ENCODE measurements at regions not wholly inside any gene's neighbourhood (a gene's known extent, or its start where the extent isn't known, plus 50 kb on each side); places are given as distances from the start of the nearest gene placed in this dataset.

GRCh38 chr2:37507051-37507410 lies 162.6 kb downstream of the QPCT start:
- no peaks in the 10 kb centered on the region for H4K20me1 ChIP-seq (ENCODE audit: insufficient read depth, low read length)
- no peak for TF ChIP-seq EZH2phosphoT487 (IDR thresholded peaks at IDR 0.05; ENCODE audit: borderline replicate concordance, low read depth, low read length)
- TF ChIP-seq, protein P1, sequence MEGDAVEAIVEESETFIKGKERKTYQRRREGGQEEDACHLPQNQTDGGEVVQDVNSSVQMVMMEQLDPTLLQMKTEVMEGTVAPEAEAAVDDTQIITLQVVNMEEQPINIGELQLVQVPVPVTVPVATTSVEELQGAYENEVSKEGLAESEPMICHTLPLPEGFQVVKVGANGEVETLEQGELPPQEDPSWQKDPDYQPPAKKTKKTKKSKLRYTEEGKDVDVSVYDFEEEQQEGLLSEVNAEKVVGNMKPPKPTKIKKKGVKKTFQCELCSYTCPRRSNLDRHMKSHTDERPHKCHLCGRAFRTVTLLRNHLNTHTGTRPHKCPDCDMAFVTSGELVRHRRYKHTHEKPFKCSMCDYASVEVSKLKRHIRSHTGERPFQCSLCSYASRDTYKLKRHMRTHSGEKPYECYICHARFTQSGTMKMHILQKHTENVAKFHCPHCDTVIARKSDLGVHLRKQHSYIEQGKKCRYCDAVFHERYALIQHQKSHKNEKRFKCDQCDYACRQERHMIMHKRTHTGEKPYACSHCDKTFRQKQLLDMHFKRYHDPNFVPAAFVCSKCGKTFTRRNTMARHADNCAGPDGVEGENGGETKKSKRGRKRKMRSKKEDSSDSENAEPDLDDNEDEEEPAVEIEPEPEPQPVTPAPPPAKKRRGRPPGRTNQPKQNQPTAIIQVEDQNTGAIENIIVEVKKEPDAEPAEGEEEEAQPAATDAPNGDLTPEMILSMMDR (conservative IDR thresholded peaks at IDR 0.05; ENCODE audit: low read length), result no peak
- no peaks in the 10 kb centered on the region for H3K9me3 ChIP-seq (ENCODE audit: low read length)
- no peaks in the 10 kb centered on the region for H3K4me1 ChIP-seq (ENCODE audit: insufficient read depth, low read length, poor library complexity, severe bottlenecking)
- CTCF ChIA-PET (ENCODE audit: unreplicated experiment), result no interaction called here
- no peak overlapping the region for H3K27ac ChIP-seq (ENCODE audit: low read depth, low read length, poor library complexity, severe bottlenecking)
- H2AFZ ChIP-seq (ENCODE audit: low read length), result no peak overlapping the region
- no peak overlapping the region for H3K4me3 ChIP-seq (ENCODE audit: low read depth, low read length, poor library complexity, severe bottlenecking)
- H3K79me2 ChIP-seq (ENCODE audit: insufficient read depth, low read depth, low read length), result no peaks in the 10 kb centered on the region
- intact Hi-C loops (cut with micrococcal nuclease; ENCODE audit: unreplicated experiment), result no loop called here
- H3K4me2 ChIP-seq (ENCODE audit: low read length), result no peak overlapping the region
- POLR2A ChIA-PET, result no interaction called here
- H3K36me3 ChIP-seq (ENCODE audit: insufficient read depth, low read length), result no peaks in the 10 kb centered on the region
- BruUV-seq (replicated peaks), result no TSS peak
- H3K9me2 ChIP-seq (ENCODE audit: insufficient read depth, low read length), result no peaks in the 10 kb centered on the region
- no peak for DNase-seq (ENCODE audit: low spot score)

GRCh38 chr2:37507703-37508102 lies 163.3 kb downstream of the QPCT start:
- ChIA-PET POLR2A (no interaction called here), CTCF (ENCODE audit: unreplicated experiment) (no interaction called here)
- Histone ChIP-seq H3K36me3 (ENCODE audit: insufficient read depth, low read length) (no peaks in the 10 kb centered on the region), H3K4me2 (ENCODE audit: low read length) (no peak overlapping the region), H3K4me3 (ENCODE audit: low read depth, low read length, poor library complexity, severe bottlenecking) (no peak overlapping the region), H3K4me1 (ENCODE audit: insufficient read depth, low read length, poor library complexity, severe bottlenecking) (no peaks in the 10 kb centered on the region), H4K20me1 (ENCODE audit: insufficient read depth, low read length) (no peaks in the 10 kb centered on the region), H3K9me2 (ENCODE audit: insufficient read depth, low read length) (no peaks in the 10 kb centered on the region), H3K27ac (ENCODE audit: low read depth, low read length, poor library complexity, severe bottlenecking) (no peak overlapping the region), H3K9me3 (ENCODE audit: low read length) (no peaks in the 10 kb centered on the region), H3K79me2 (ENCODE audit: insufficient read depth, low read depth, low read length) (no peaks in the 10 kb centered on the region), H2AFZ (ENCODE audit: low read length) (no peak overlapping the region)
- no TSS peak for BruUV-seq (replicated peaks)
- TF ChIP-seq, protein P1 (conservative IDR thresholded peaks at IDR 0.05; ENCODE audit: low read length), result no peak
- no peak for TF ChIP-seq EZH2phosphoT487 (IDR thresholded peaks at IDR 0.05; ENCODE audit: borderline replicate concordance, low read depth, low read length)
- intact Hi-C loops (cut with micrococcal nuclease; ENCODE audit: unreplicated experiment), result no loop called here
- DNase-seq (ENCODE audit: low spot score), result no peak

GRCh38 chr2:37512971-37513370 lies 158.5 kb downstream of the CDC42EP3 start:
- TF ChIP-seq, protein P1 (conservative IDR thresholded peaks at IDR 0.05; ENCODE audit: low read length), result no peak
- no peak for TF ChIP-seq EZH2phosphoT487 (IDR thresholded peaks at IDR 0.05; ENCODE audit: borderline replicate concordance, low read depth, low read length)

More at GRCh38 chr2:37512971-37513370, 158.5 kb downstream of the CDC42EP3 start:
- Histone ChIP-seq H4K20me1 (ENCODE audit: insufficient read depth, low read length) (no peaks in the 10 kb centered on the region), H2AFZ (ENCODE audit: low read length) (no peak overlapping the region), H3K79me2 (ENCODE audit: insufficient read depth, low read depth, low read length) (no peaks in the 10 kb centered on the region), H3K9me3 (ENCODE audit: low read length) (no peaks in the 10 kb centered on the region), H3K4me1 (ENCODE audit: insufficient read depth, low read length, poor library complexity, severe bottlenecking) (no peaks in the 10 kb centered on the region), H3K36me3 (ENCODE audit: insufficient read depth, low read length) (no peaks in the 10 kb centered on the region), H3K4me2 (ENCODE audit: low read length) (no peak overlapping the region), H3K9me2 (ENCODE audit: insufficient read depth, low read length) (no peaks in the 10 kb centered on the region), H3K4me3 (ENCODE audit: low read depth, low read length, poor library complexity, severe bottlenecking) (no peak overlapping the region), H3K27ac (ENCODE audit: low read depth, low read length, poor library complexity, severe bottlenecking) (no peak overlapping the region)
- CTCF ChIA-PET (ENCODE audit: unreplicated experiment), result no interaction called here
- no peak for DNase-seq (ENCODE audit: low spot score)
- no TSS peak for BruUV-seq (replicated peaks)
- intact Hi-C loops (cut with micrococcal nuclease; ENCODE audit: unreplicated experiment), result no loop called here
- POLR2A ChIA-PET, result no interaction called here
